CD4-positive, CD25-positive, alpha-beta regulatory T cell (primary cell): ENCODE measurements at regions not wholly inside any gene's neighbourhood (a gene's known extent, or its start where the extent isn't known, plus 50 kb on each side); places are given as distances from the start of the nearest gene placed in this dataset.
A peak's percentile ranks its signal among the peaks of the same experiment; 100 is the strongest.

Experiments used
- ATAC-seq, 2 donors: fragments of 150-1000 bp; cut with Tn5 transposase; one replicate each; pipeline ENCODE4 v1.10.0; 2021; ENCODE audit warnings: low read depth in 2 of 2, moderate number of reproducible peaks in 2 of 2, moderate library complexity in 1 of 2
- DNase-seq, 3 donors: peaks; one replicate each; pipeline versions ENCODE4 v3.0.0 to v3.0.0-alpha.2; 2012 to 2022; ENCODE audit warnings: mixed read lengths in 1 of 3
- H3K27ac ChIP-seq: one replicate; pipeline ENCODE4 v1.7.0; 2013; ENCODE audit warnings: mild to moderate bottlenecking, low read length; ENCODE audit not compliant: insufficient read depth, poor library complexity, severe bottlenecking
- H3K27me3 ChIP-seq: one replicate; pipeline ENCODE4 v1.7.0; 2013; ENCODE audit warnings: low read length; ENCODE audit not compliant: control insufficient read depth, insufficient read depth
- H3K36me3 ChIP-seq: one replicate; pipeline ENCODE4 v1.7.0; 2013; ENCODE audit warnings: mild to moderate bottlenecking, low read length, moderate library complexity; ENCODE audit not compliant: control insufficient read depth, insufficient read depth
- H3K4me1 ChIP-seq: 2 replicates; pipeline ENCODE4 v1.7.0; 2013; ENCODE audit warnings: mild to moderate bottlenecking, low read length; ENCODE audit not compliant: insufficient read depth, control insufficient read depth, poor library complexity, severe bottlenecking
- H3K4me3 ChIP-seq: one replicate; pipeline ENCODE4 v1.7.0; 2013; ENCODE audit warnings: low read depth, mild to moderate bottlenecking, low read length, moderate library complexity
- H3K9me3 ChIP-seq, 2 experiments: 1 replicate in 1 of 2; 2 replicates in 1 of 2; pipeline ENCODE4 v1.7.0; 2013; ENCODE audit warnings: low read length in 2 of 2, mild to moderate bottlenecking in 1 of 2, moderate library complexity in 1 of 2; ENCODE audit not compliant: control insufficient read depth in 2 of 2
- H3K27ac Mint-ChIP-seq, 3 donors: one replicate each; pipeline ENCODE4 v1.8.0; 2020 to 2022; ENCODE audit warnings: mild to moderate bottlenecking in 3 of 3, mixed read lengths in 3 of 3, moderate library complexity in 2 of 3
- H3K27me3 Mint-ChIP-seq: one replicate; pipeline ENCODE4 v1.8.0; 2022; ENCODE audit warnings: mild to moderate bottlenecking, mixed read lengths
- H3K36me3 Mint-ChIP-seq: one replicate; pipeline ENCODE4 v1.8.0; 2020; ENCODE audit warnings: mixed read lengths
- H3K4me1 Mint-ChIP-seq, 4 donors: one replicate each; pipeline ENCODE4 v1.8.0; 2020 to 2022; ENCODE audit warnings: mixed read lengths in 4 of 4, mild to moderate bottlenecking in 1 of 4
- H3K4me3 Mint-ChIP-seq, 4 donors: one replicate each; pipeline ENCODE4 v1.8.0; 2020 to 2022; ENCODE audit warnings: mild to moderate bottlenecking in 4 of 4, mixed read lengths in 4 of 4, moderate library complexity in 3 of 4
- H3K9me3 Mint-ChIP-seq, 7 donors: one replicate each; pipeline ENCODE4 v1.8.0; 2020 to 2022; ENCODE audit warnings: mixed read lengths in 7 of 7, mild to moderate bottlenecking in 3 of 7, moderate library complexity in 2 of 7

DNA sequence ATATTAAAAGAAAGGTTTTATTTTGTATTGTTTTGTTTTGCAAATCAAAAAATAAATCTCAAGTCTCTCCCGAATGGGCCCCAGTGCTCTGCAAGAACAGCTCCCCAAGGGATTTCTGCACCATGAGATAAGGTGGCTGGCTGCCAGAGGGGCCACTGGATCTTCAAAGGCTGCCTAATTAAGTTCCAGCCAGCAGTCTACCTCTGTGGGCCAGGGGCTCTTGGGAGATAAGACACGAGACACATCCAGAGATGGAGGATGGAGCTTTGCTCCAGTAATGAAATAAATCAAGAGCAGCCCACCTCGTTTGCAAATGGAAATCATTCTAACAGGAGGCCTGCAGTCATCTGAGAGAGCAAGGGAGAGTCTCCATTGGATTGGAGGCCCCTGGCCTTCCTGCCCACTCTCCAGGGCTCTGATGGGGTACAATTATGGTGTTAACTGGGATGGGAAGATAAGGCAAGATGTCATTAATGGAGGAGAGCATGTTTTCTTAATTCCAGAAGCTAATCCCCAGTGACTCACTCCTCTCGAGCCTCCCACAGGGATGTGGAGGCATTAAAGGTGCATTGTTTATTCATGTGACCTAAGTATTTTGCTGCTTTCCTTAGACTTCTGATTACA is 155.2 kb upstream of the KAZN start:
- Mint-ChIP-seq H3K27me3 (no peaks in the 10 kb centered on the region), H3K4me1 (no peaks in the 10 kb centered on the region), H3K4me3 (no peak overlapping the region), H3K9me3 (peaks cover 0 to 3% (median 0%) of the 10 kb centered on the region in 7 donors), H3K27ac (no peak overlapping the region), H3K36me3 (no peaks in the 10 kb centered on the region)
- H3K4me3 ChIP-seq: no peak overlapping the region
- no peaks in the 10 kb centered on the region for H3K36me3 ChIP-seq
- no peaks in the 10 kb centered on the region for H3K9me3 ChIP-seq
- H3K27me3 ChIP-seq: no peaks in the 10 kb centered on the region
- H3K27ac ChIP-seq: no peak overlapping the region
- H3K4me1 ChIP-seq: no peaks in the 10 kb centered on the region
- ATAC-seq: no peak
- DNase-seq: no peak

DNA sequence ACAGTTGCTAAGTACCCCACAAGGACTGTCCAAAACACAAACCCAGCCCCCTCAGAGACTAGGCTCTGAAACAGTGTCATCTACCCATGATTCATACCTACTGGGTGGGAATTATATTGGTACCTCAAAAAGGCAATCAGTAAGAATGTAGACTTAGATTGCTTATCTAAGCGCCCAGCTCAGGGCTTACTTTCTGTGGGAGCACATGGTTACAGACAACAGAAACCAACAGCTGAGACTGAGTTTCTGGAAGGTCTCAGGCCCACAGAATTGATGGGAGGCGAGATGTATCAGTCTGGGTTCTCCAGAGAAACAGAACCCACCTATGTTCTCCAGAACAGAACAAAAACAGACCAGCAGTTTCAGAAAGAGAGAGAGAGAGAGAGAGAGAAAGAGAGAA is 147.3 kb upstream of the KAZN start:
- H3K4me3 ChIP-seq: no peak overlapping the region
- H3K4me3 Mint-ChIP-seq: no peak overlapping the region
- peaks cover 0 to 3% (median 0%) of the 10 kb centered on the region in 7 donors for H3K9me3 Mint-ChIP-seq
- peaks cover 4% of the 10 kb centered on the region for H3K27me3 Mint-ChIP-seq
- ATAC-seq (no peak), DNase-seq (no peak)
- no peaks in the 10 kb centered on the region for H3K27me3 ChIP-seq
- no peak overlapping the region for H3K27ac Mint-ChIP-seq
- no peaks in the 10 kb centered on the region for H3K4me1 ChIP-seq
- no peaks in the 10 kb centered on the region for H3K36me3 Mint-ChIP-seq
- no peaks in the 10 kb centered on the region for H3K4me1 Mint-ChIP-seq
- no peaks in the 10 kb centered on the region for H3K9me3 ChIP-seq
- no peak overlapping the region for H3K27ac ChIP-seq
- no peaks in the 10 kb centered on the region for H3K36me3 ChIP-seq

GRCh38 chr1:14452551-14452950 is 145.9 kb upstream of the KAZN start:
- Histone ChIP-seq H3K27me3 (no peaks in the 10 kb centered on the region), H3K27ac (no peak overlapping the region), H3K4me3 (no peak overlapping the region), H3K4me1 (no peaks in the 10 kb centered on the region), H3K9me3 (no peaks in the 10 kb centered on the region), H3K36me3 (no peaks in the 10 kb centered on the region)
- DNase-seq (no peak), ATAC-seq (no peak)
- no peaks in the 10 kb centered on the region for H3K4me1 Mint-ChIP-seq
- H3K36me3 Mint-ChIP-seq: no peaks in the 10 kb centered on the region
- peaks cover 0 to 2% (median 0%) of the 10 kb centered on the region in 7 donors for H3K9me3 Mint-ChIP-seq
- H3K27me3 Mint-ChIP-seq: peaks cover 4% of the 10 kb centered on the region
- H3K4me3 Mint-ChIP-seq: no peak overlapping the region
- H3K27ac Mint-ChIP-seq: no peak overlapping the region

DNA sequence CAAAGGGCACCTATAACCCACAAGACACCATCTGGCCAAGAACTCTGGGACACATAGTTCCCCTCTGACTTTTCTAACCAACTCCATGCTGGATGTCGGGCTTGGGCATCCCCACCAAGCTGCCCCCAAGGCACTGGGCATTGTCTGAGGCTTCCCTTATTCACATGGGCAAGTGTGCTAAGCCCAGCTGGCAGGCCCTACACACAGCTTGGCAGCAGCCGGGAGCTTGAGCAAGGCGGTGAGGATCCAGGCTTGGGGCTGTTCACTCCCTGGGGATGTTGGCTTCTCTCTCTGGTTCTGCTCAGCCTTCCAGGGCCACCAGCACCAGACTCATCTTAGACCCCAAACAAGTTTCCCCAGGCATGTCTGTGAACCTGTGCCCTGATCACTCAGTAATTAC is 138.3 kb upstream of the KAZN start:
- H3K9me3 ChIP-seq: no peaks in the 10 kb centered on the region
- Mint-ChIP-seq H3K4me1 (no peaks in the 10 kb centered on the region), H3K9me3 (peaks cover 0 to 2% (median 0%) of the 10 kb centered on the region in 7 donors), H3K27me3 (peaks cover 4% of the 10 kb centered on the region), H3K36me3 (no peaks in the 10 kb centered on the region), H3K4me3 (no peak overlapping the region), H3K27ac (no peak overlapping the region)
- no peaks in the 10 kb centered on the region for H3K4me1 ChIP-seq
- H3K27me3 ChIP-seq: no peaks in the 10 kb centered on the region
- H3K27ac ChIP-seq: no peak overlapping the region
- H3K36me3 ChIP-seq: no peaks in the 10 kb centered on the region
- ATAC-seq: no peak
- DNase-seq: no peak
- no peak overlapping the region for H3K4me3 ChIP-seq

- no peaks in the 10 kb centered on the region for H3K36me3 ChIP-seq
- no peak overlapping the region for H3K4me3 Mint-ChIP-seq
- ATAC-seq (no peak), DNase-seq (no peak)
- peaks cover 0 to 1% (median 0%) of the 10 kb centered on the region in 7 donors for H3K9me3 Mint-ChIP-seq
- no peaks in the 10 kb centered on the region for H3K27me3 ChIP-seq
- no peaks in the 10 kb centered on the region for H3K4me1 ChIP-seq
- H3K4me1 Mint-ChIP-seq: no peaks in the 10 kb centered on the region
- no peak overlapping the region for H3K27ac ChIP-seq
- H3K27me3 Mint-ChIP-seq: no peaks in the 10 kb centered on the region
- H3K9me3 ChIP-seq: no peaks in the 10 kb centered on the region
- H3K36me3 Mint-ChIP-seq: no peaks in the 10 kb centered on the region
- no peak overlapping the region for H3K27ac Mint-ChIP-seq
- no peak overlapping the region for H3K4me3 ChIP-seq
Measured at GRCh38 chr1:14462851-14463250, 135.6 kb upstream of the KAZN start.

DNA sequence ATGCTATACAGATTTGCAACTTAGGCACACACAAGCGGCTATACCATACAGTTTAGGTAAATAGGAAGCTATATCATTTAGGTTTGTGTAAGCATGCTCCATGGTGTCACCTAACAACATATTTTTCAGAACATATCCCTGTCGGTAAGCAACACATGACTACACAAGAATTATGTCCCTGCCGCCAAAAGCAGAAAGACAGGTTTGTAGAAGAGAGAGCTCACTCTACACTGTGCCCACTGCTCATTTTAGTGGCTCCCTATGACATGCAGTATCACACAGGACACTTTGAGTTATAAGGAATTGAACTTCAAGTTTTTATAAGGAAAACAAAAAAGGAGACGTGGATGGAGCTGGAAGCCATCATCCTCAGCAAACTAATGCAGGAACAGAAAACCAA is 132.5 kb upstream of the KAZN start:
- H3K4me3 ChIP-seq: no peak overlapping the region
- H3K4me3 Mint-ChIP-seq: no peak overlapping the region
- H3K9me3 Mint-ChIP-seq: peaks cover 0 to 1% (median 0%) of the 10 kb centered on the region in 7 donors

DNA sequence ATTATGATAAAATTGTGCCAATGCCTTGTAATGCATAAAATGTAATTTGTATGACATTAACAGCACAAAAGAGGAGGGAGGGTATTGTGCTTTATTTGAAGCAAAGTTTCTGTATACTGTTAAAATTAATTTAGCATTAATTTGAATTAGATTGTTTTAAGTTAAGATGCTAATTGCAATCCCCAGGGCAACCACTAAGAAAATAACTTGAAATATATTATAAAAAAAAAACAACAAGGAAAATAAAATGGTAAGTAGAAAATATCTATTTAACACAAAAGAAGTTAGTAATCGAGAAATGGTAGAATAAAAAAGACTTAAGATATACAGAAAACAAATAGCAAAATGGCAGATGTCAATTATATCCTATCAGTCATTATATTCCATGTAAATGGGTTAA is 131.4 kb upstream of the KAZN start:
- H3K27ac ChIP-seq: no peak overlapping the region
- Mint-ChIP-seq H3K27me3 (no peaks in the 10 kb centered on the region), H3K27ac (no peak overlapping the region), H3K36me3 (no peaks in the 10 kb centered on the region), H3K4me1 (no peaks in the 10 kb centered on the region), H3K4me3 (no peak overlapping the region), H3K9me3 (no peaks in the 10 kb centered on the region)
- H3K36me3 ChIP-seq: no peaks in the 10 kb centered on the region
- no peak overlapping the region for H3K4me3 ChIP-seq
- H3K4me1 ChIP-seq: no peaks in the 10 kb centered on the region
- ATAC-seq: no peak
- DNase-seq: no peak
- H3K27me3 ChIP-seq: no peaks in the 10 kb centered on the region
- no peaks in the 10 kb centered on the region for H3K9me3 ChIP-seq

More for the DNA sequence above, 132.5 kb upstream of the KAZN start:
- ATAC-seq (no peak), DNase-seq (no peak)
- H3K4me1 Mint-ChIP-seq: no peaks in the 10 kb centered on the region
- H3K9me3 ChIP-seq: no peaks in the 10 kb centered on the region
- no peaks in the 10 kb centered on the region for H3K36me3 Mint-ChIP-seq
- H3K4me1 ChIP-seq: no peaks in the 10 kb centered on the region
- H3K27ac ChIP-seq: no peak overlapping the region
- H3K27ac Mint-ChIP-seq: peak overlapping the region in 1 of 3 donors; percentile 74
- no peaks in the 10 kb centered on the region for H3K36me3 ChIP-seq
- H3K27me3 Mint-ChIP-seq: no peaks in the 10 kb centered on the region
- no peaks in the 10 kb centered on the region for H3K27me3 ChIP-seq

DNA sequence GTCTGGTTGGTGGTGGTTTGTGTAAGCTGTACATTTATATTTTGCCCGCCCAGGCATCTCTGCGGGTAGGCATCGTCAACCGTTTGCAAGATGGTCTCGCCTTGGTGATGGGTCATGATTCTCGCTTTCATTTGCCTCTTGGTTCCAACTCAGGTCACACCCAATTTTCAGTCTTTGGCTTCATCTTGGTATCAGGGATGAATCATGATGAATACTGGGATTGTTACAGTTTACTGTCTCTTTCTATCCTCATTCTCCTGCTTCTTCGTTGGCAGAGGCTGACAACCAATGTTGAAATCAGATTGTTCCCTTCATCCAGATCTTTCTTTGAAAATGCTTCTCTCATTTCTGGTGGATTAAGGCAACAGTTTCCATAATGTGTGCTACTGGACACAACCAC is 129.7 kb upstream of the KAZN start:
- peaks cover 0 to 2% (median 0%) of the 10 kb centered on the region in 7 donors for H3K9me3 Mint-ChIP-seq
- H3K4me3 Mint-ChIP-seq: no peak overlapping the region
- no peaks in the 10 kb centered on the region for H3K4me1 ChIP-seq
- ATAC-seq (no peak), DNase-seq (no peak)
- H3K27ac Mint-ChIP-seq: no peak overlapping the region
- H3K9me3 ChIP-seq: no peaks in the 10 kb centered on the region
- no peaks in the 10 kb centered on the region for H3K36me3 Mint-ChIP-seq
- no peaks in the 10 kb centered on the region for H3K4me1 Mint-ChIP-seq
- no peak overlapping the region for H3K4me3 ChIP-seq
- H3K27me3 Mint-ChIP-seq: no peaks in the 10 kb centered on the region
- no peaks in the 10 kb centered on the region for H3K27me3 ChIP-seq
- no peaks in the 10 kb centered on the region for H3K36me3 ChIP-seq
- H3K27ac ChIP-seq: no peak overlapping the region
